Colon (tissue), 2 donors: ENCODE measurements at regions not wholly inside any gene's neighbourhood (a gene's known extent, or its start where the extent isn't known, plus 50 kb on each side); places are given as distances from the start of the nearest gene placed in this dataset.
"Not testable (repeated sequence)": the region's sequence is repeated elsewhere in the genome, so short reads cannot be mapped to it uniquely, and the experiment has no call there.

Source experiments
- FAIRE-seq: peaks from 2 replicates; lab custom pipeline; 2012; peaks lifted over from hg19 to GRCh38; lab: Jason Lieb, UNC
- donor health status: control.
- donor health status: control.

GRCh38 chr2:194771394-194771793 is 885.6 kb upstream of the SLC39A10 start:
- not testable (repeated sequence) for FAIRE-seq

GRCh38 chr2:194769030-194769429 is 888.0 kb upstream of the SLC39A10 start:
- no peak for FAIRE-seq

- FAIRE-seq, result no peak
These were observed 891.3 kb upstream of the SLC39A10 start for GRCh38 chr2:194765723-194766122.

GRCh38 chr2:194750926-194751325 is 906.1 kb upstream of the SLC39A10 start:
- no peak for FAIRE-seq

- no peak for FAIRE-seq
These were observed 911.4 kb upstream of the SLC39A10 start for GRCh38 chr2:194745557-194746146.

- no peak for FAIRE-seq
These were observed 914.3 kb upstream of the SLC39A10 start for GRCh38 chr2:194742706-194743105.

GRCh38 chr2:194739217-194739616 is 917.8 kb upstream of the SLC39A10 start:
- FAIRE-seq, result no peak

- no peak for FAIRE-seq
These were observed 921.0 kb upstream of the SLC39A10 start for GRCh38 chr2:194735837-194736542.

- FAIRE-seq, result no peak
These were observed 926.8 kb upstream of the SLC39A10 start for GRCh38 chr2:194730266-194730665.

GRCh38 chr2:194725169-194725568 is 931.9 kb upstream of the SLC39A10 start:
- no peak for FAIRE-seq

- no peak for FAIRE-seq
These were observed 933.6 kb upstream of the SLC39A10 start for GRCh38 chr2:194723446-194723845.

GRCh38 chr2:194721227-194721626 is 935.8 kb upstream of the SLC39A10 start:
- no peak for FAIRE-seq

- no peak for FAIRE-seq
These were observed 936.6 kb upstream of the SLC39A10 start for GRCh38 chr2:194720462-194720861.

- no peak for FAIRE-seq
These were observed 938.1 kb upstream of the SLC39A10 start for GRCh38 chr2:194718881-194719280.

- FAIRE-seq, result no peak
These were observed 942.5 kb upstream of the SLC39A10 start for GRCh38 chr2:194714541-194714940.

GRCh38 chr2:194709840-194710239 is 947.2 kb upstream of the SLC39A10 start:
- no peak for FAIRE-seq

GRCh38 chr2:194706179-194706578 is 950.8 kb upstream of the SLC39A10 start:
- FAIRE-seq, result no peak

GRCh38 chr2:194705398-194705797 is 951.6 kb upstream of the SLC39A10 start:
- no peak for FAIRE-seq

- no peak for FAIRE-seq
These were observed 956.3 kb upstream of the SLC39A10 start for GRCh38 chr2:194700726-194701125.

GRCh38 chr2:194700116-194700515 is 956.9 kb upstream of the SLC39A10 start:
- no peak for FAIRE-seq

GRCh38 chr2:194698012-194698411 is 959.0 kb upstream of the SLC39A10 start:
- no peak for FAIRE-seq

GRCh38 chr2:194697439-194697838 is 959.6 kb upstream of the SLC39A10 start:
- FAIRE-seq, result no peak

GRCh38 chr2:194696690-194697089 is 960.3 kb upstream of the SLC39A10 start:
- FAIRE-seq, result no peak

- FAIRE-seq, result no peak
These were observed 970.5 kb upstream of the SLC39A10 start for GRCh38 chr2:194686569-194686968.
